ENCODE measurements at regions not wholly inside any gene's neighbourhood (a gene's known extent, or its start where the extent isn't known, plus 50 kb on each side); places are given as distances from the start of the nearest gene placed in this dataset.
"Not testable (repeated sequence)": the region's sequence is repeated elsewhere in the genome, so short reads cannot be mapped to it uniquely, and the experiment has no call there.

DNA sequence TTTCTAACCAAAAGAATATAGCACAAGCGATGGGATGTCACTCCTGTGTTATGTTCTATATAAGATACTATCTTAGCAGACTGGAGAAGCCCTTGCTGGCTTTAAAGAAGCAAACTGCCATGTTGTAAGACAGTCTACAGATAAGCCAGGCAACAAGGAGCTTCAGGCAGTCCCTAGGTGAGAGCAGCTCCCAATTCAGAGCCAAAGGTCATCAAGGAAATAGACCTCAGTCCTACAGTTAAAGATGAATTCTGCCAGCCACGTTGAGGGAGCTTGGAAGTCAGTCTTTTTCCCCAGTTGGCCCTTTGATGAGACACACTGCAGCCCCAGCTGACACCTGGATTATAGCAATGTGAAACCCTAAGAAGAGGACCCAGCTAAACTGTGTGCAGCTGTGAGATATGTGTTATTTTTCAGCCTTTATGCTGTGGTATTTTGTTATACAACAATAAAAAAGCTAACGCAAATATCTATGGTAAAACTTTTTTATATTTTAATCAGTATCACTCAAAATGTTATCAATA lies 102.5 kb upstream of the AKAP13 start:
- no peak for DNase-seq (ENCODE audit: low read depth)
- in situ Hi-C loops (cut with HindIII; ENCODE audit: low sequenced_read_pairs), result no loop called here
- H3K4me3 ChIP-seq (ENCODE audit: low read depth, low read length), result no peak overlapping the region
- TF ChIP-seq, protein P1, sequence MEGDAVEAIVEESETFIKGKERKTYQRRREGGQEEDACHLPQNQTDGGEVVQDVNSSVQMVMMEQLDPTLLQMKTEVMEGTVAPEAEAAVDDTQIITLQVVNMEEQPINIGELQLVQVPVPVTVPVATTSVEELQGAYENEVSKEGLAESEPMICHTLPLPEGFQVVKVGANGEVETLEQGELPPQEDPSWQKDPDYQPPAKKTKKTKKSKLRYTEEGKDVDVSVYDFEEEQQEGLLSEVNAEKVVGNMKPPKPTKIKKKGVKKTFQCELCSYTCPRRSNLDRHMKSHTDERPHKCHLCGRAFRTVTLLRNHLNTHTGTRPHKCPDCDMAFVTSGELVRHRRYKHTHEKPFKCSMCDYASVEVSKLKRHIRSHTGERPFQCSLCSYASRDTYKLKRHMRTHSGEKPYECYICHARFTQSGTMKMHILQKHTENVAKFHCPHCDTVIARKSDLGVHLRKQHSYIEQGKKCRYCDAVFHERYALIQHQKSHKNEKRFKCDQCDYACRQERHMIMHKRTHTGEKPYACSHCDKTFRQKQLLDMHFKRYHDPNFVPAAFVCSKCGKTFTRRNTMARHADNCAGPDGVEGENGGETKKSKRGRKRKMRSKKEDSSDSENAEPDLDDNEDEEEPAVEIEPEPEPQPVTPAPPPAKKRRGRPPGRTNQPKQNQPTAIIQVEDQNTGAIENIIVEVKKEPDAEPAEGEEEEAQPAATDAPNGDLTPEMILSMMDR (IDR thresholded peaks at IDR 0.05; ENCODE audit: low read depth, low read length, missing control alignments), result no peak

DNA sequence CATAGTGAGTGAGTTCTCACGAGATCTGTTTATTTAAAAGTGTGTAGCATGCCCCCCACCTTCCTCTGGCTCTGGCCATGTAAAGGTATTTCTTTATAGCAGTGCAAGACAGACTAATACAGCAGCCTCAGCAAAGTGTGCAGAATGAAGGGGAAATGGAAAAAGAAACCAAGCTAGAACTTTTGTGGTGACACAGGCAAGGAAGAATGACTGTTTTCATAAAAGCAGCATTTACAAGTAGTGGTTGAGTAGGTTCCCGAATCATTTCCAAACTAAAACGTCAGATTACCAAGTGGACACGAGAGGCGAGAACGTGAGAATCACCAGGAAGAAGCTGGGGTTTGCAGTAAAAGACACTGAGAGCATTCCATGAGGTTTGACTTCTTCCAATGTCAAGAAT lies 100.2 kb upstream of the AKAP13 start:
- TF ChIP-seq, protein P1 (IDR thresholded peaks at IDR 0.05; ENCODE audit: low read depth, low read length, missing control alignments), result no peak
- in situ Hi-C loops (cut with HindIII; ENCODE audit: low sequenced_read_pairs), result no loop called here
- H3K4me3 ChIP-seq (ENCODE audit: low read depth, low read length), result no peak overlapping the region
- no peak for DNase-seq (ENCODE audit: low read depth)

DNA sequence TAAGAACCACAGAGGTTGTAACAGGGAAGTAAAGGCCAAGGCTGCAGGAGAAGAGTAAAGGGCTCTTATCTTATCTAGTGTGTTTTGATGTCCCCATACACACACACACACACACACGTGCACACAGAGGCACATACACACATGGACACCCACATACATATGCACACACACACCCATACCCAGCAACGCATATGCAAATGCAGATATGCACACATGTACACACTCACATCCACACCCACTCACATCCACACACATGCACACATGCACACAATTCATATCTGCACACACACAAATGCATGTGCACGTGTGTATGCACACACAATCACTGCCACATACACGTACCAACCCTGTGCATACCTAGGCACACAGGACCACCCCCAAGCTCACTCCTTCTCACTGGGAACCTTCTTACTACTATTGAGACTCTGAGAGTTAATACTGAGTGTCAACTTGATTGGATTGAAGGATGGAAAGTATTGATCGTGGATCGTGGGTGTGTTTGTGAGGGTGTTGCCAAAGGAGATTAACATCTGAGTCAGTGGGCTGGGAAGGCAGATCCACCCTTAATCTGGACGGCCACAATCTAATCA lies 99.0 kb upstream of the AKAP13 start:
- H3K4me3 ChIP-seq (ENCODE audit: low read depth, low read length), result no peak overlapping the region
- no peak for DNase-seq (ENCODE audit: low read depth)
- in situ Hi-C loops (cut with HindIII; ENCODE audit: low sequenced_read_pairs), result no loop called here
- TF ChIP-seq, protein P1 (IDR thresholded peaks at IDR 0.05; ENCODE audit: low read depth, low read length, missing control alignments), result no peak

DNA sequence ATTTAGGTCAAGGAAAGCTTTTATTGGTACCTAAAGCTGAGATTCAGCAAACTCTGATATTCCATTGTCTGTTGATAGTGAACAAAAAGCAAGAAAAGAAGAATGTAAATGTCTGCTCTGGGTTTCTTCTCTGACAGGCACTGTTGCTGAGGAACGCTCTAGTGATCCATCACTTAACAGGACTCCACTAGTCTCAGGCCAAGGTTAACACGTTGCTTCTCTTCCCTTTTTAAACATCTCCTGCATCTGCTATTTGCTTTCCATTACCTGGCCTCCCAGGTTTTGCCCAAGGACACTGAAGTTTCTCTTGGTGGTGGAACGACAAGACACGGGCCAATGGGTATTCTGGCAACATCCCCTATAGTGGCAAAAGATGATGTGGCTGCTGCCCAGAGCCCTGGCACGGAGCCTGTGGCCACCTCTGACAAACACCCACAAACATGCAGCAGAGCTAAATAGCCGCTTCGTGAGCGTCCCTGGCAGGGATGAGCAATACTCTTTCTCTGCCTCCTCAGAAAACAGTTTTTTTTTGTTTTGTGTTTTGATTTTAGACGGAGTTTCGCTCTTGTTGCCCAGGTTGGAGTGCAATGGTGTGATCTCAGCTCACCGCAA lies 97.8 kb upstream of the AKAP13 start:
- H3K4me3 ChIP-seq (ENCODE audit: low read depth, low read length), result no peak overlapping the region
- DNase-seq (ENCODE audit: low read depth), result peak; percentile 11
- TF ChIP-seq, protein P1 (IDR thresholded peaks at IDR 0.05; ENCODE audit: low read depth, low read length, missing control alignments), result no peak
- in situ Hi-C loops (cut with HindIII; ENCODE audit: low sequenced_read_pairs), result no loop called here

DNA sequence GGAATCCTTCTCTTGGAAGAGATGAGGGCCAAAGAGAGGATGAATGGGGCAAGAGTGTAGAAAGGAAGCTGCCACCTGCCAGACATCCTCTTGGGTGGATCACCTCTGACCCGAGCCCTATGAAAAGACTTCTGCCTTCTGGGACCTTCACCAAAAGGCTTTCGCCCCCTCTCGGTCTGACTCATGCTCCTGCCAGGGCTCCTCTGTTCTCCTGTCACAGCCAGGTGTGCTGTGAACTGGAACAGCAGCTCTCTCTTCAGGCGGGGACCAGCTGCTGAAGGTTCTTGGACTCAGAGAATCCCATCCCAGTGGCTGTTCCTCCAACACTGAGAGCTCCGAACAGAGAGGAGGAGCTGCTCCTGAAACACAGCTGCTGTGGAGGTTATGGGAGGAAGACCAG lies 96.6 kb upstream of the AKAP13 start:
- H3K4me3 ChIP-seq (ENCODE audit: low read depth, low read length); DNase-seq (ENCODE audit: low read depth); in situ Hi-C loops (cut with HindIII; ENCODE audit: low sequenced_read_pairs): not testable (repeated sequence)

DNA sequence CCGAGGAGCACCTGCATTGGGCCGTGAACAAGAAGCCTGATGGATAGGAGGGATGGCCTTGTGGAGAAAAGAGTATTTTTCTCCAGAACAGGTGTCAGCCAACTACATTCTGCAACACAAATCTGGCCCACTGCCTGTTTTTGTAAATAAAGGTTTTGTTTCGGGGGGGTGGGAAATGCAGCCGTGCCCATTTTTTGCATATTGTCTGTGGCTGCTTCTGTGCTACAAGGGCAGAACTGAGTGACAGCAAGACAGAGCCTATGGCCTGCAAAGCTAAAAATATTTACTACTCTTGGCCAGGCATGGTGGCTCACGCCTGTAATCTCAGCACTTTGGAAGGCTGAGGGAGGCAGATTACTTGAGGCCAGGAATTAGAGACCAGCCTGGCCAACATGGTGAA lies 95.9 kb upstream of the AKAP13 start:
- no peak for DNase-seq (ENCODE audit: low read depth)
- H3K4me3 ChIP-seq (ENCODE audit: low read depth, low read length), result no peak overlapping the region
- TF ChIP-seq, protein P1 (IDR thresholded peaks at IDR 0.05; ENCODE audit: low read depth, low read length, missing control alignments), result no peak
- in situ Hi-C loops (cut with HindIII; ENCODE audit: low sequenced_read_pairs), result no loop called here

DNA sequence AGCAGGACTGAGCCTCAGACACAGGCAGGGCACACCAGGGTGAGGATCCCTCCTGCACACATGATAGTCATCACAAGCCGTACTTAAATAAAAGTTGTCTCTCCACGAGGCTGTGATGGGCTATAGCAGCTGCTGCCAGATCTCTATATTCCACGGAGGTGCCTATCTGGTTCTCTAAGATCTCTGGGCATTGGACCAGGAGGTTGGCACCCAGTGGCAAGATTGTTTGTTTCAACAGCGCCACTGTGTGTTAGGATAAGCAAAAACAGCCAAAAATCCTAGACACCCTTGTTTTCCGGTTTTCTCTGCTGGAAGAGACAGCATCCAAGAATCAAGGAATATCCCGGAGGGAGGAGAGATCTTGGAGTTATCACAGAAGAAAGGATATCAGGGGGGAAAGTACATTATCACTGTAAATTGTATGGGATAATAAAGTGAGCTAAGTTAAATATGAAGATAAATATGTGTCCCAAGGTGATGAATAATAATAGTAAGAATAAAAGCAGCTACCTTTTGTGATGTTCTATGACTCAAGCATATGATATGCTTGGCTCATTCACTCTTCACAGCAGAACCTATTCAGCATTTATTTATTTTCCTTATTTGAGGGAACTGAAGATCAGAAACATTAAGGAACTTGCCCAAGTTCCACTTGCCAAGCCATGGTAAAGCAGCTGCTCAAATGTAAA lies 90.6 kb upstream of the AKAP13 start:
- DNase-seq (ENCODE audit: low read depth), result no peak
- in situ Hi-C loops (cut with HindIII; ENCODE audit: low sequenced_read_pairs), result no loop called here
- TF ChIP-seq, protein P1 (IDR thresholded peaks at IDR 0.05; ENCODE audit: low read depth, low read length, missing control alignments), result peak; percentile 66
- H3K4me3 ChIP-seq (ENCODE audit: low read depth, low read length), result no peak overlapping the region

DNA sequence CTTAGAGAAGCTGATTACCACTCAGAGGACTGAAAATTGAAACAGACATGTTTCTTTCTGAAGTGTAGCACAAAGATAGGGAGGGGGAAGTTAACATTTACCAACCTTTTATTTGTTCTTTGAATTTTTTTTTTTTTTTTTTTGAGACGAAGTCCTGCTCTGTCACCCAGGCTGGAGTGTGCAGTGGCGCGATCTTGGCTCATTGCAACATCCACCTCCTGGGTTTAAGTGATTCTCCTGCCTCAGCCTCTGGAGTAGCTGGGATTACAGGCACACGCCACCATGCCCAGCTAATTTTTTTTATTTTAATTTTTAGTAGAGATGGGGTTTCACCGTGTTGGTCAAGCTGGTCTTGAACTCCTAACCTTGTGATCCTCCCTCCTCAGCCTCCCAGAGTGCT lies 87.8 kb upstream of the AKAP13 start:
- in situ Hi-C loops (cut with HindIII; ENCODE audit: low sequenced_read_pairs); H3K4me3 ChIP-seq (ENCODE audit: low read depth, low read length); DNase-seq (ENCODE audit: low read depth): not testable (repeated sequence)
